GM23338 (cell line): ENCODE measurements at regions not wholly inside any gene's neighbourhood (a gene's known extent, or its start where the extent isn't known, plus 50 kb on each side); places are given as distances from the start of the nearest gene placed in this dataset.

Source experiments
- ATAC-seq: fragments of 200-7000 bp; cut with Tn5 transposase; 3 replicates; pipeline ENCODE4 v1.9.1; 2020
- DNase-seq: peaks from one replicate; pipeline ENCODE4 v3.0.0-alpha.2; 2015; ENCODE audit warnings: low spot score
- H2AFZ ChIP-seq: fragments of 200-600 bp; sonication (generic); 2 replicates; pipeline ENCODE4 v1.8.0; 2016; ENCODE audit warnings: antibody characterized with exemption, mild to moderate bottlenecking, moderate library complexity
- H3F3A ChIP-seq: fragments of 200-600 bp; sonication (generic); replicated peaks from 2 replicates; pipeline ENCODE4 v1.8.0; 2017; ENCODE audit warnings: antibody characterized with exemption, mixed run types, low read depth
- H3K27ac ChIP-seq: fragments of 200-600 bp; sonication (generic); 2 replicates; pipeline ENCODE4 v1.6.1; 2016; ENCODE audit warnings: low read depth
- H3K27me3 ChIP-seq: fragments of 200-600 bp; sonication (generic); 2 replicates; pipeline ENCODE4 v1.8.0; 2016; ENCODE audit warnings: mild to moderate bottlenecking, mixed run types, moderate library complexity; ENCODE audit not compliant: insufficient read depth
- H3K36me3 ChIP-seq: fragments of 200-600 bp; sonication (generic); 2 replicates; pipeline ENCODE4 v1.8.0; 2016; ENCODE audit warnings: mild to moderate bottlenecking; ENCODE audit not compliant: insufficient read depth
- H3K4me1 ChIP-seq: fragments of 200-600 bp; sonication (generic); 2 replicates; pipeline ENCODE4 v1.8.0; 2016; ENCODE audit warnings: mild to moderate bottlenecking, moderate library complexity; ENCODE audit not compliant: insufficient read depth
- H3K4me2 ChIP-seq: fragments of 200-600 bp; sonication (generic); 2 replicates; pipeline ENCODE4 v1.7.1; 2017; ENCODE audit warnings: mixed run types
- H3K4me3 ChIP-seq: fragments of 200-600 bp; sonication (generic); 2 replicates; pipeline ENCODE4 v1.6.1; 2016; ENCODE audit warnings: mixed run types
- H3K79me2 ChIP-seq: fragments of 200-600 bp; sonication (generic); replicated peaks from 2 replicates; pipeline ENCODE4 v1.8.0; 2017; ENCODE audit warnings: mild to moderate bottlenecking; ENCODE audit not compliant: insufficient read depth
- H3K9me2 ChIP-seq: fragments of 200-600 bp; sonication (generic); 2 replicates; pipeline ENCODE4 v1.8.0; 2017; ENCODE audit not compliant: insufficient read depth
- H4K20me1 ChIP-seq: fragments of 200-600 bp; sonication (generic); replicated peaks from 2 replicates; pipeline ENCODE4 v1.8.0; 2017; ENCODE audit warnings: mild to moderate bottlenecking; ENCODE audit not compliant: insufficient read depth
- H3K27ac Mint-ChIP-seq: 2 replicates; pipeline ENCODE4 v1.8.0; 2020; ENCODE audit warnings: inconsistent platforms, mild to moderate bottlenecking, moderate library complexity, mixed read lengths
- H3K27me3 Mint-ChIP-seq: 3 replicates; pipeline ENCODE4 v1.8.0; 2022; ENCODE audit warnings: low read depth, mild to moderate bottlenecking, moderate library complexity, mixed read lengths, inconsistent platforms; ENCODE audit not compliant: insufficient read depth, poor library complexity
- H3K36me3 Mint-ChIP-seq: 3 replicates; pipeline ENCODE4 v1.8.0; 2021; ENCODE audit warnings: low read depth, mild to moderate bottlenecking, inconsistent platforms, moderate library complexity, mixed read lengths
- H3K4me1 Mint-ChIP-seq: 3 replicates; pipeline ENCODE4 v1.8.0; 2020; ENCODE audit warnings: mild to moderate bottlenecking, inconsistent platforms, mixed read lengths
- H3K4me3 Mint-ChIP-seq: 3 replicates; pipeline ENCODE4 v1.8.0; 2021; ENCODE audit warnings: moderate library complexity, mild to moderate bottlenecking, inconsistent platforms, mixed read lengths
- H3K9me3 Mint-ChIP-seq: 3 replicates; pipeline ENCODE4 v1.8.0; 2020; ENCODE audit warnings: moderate library complexity, mild to moderate bottlenecking, inconsistent platforms, mixed read lengths
- CREB1 ChIP-seq: fragments of 250-450 bp; sonication (Bioruptor Pico); IDR thresholded peaks from 2 replicates; pipeline ENCODE4 v1.5.0; 2020; ENCODE audit warnings: low read depth, mild to moderate bottlenecking, moderate library complexity
- EZH2 ChIP-seq: fragments of 200-600 bp; sonication (generic); IDR thresholded peaks from one replicate; pipeline ENCODE4 v1.8.0; 2017; ENCODE audit warnings: antibody characterized with exemption, mild to moderate bottlenecking, low read depth; ENCODE audit not compliant: unreplicated experiment
- EZH2phosphoT487 ChIP-seq: fragments of 200-600 bp; sonication (generic); IDR thresholded peaks from one replicate; pipeline ENCODE4 v1.8.1; 2018; ENCODE audit warnings: antibody characterized with exemption; ENCODE audit not compliant: unreplicated experiment
- JUNB ChIP-seq: IDR thresholded peaks from one replicate; pipeline ENCODE4 v1.6.1; 2016; ENCODE audit warnings: antibody characterized with exemption; ENCODE audit not compliant: unreplicated experiment
- NANOG ChIP-seq: IDR thresholded peaks from 2 replicates; pipeline ENCODE4 v1.6.1; 2016; ENCODE audit warnings: antibody characterized with exemption, borderline replicate concordance
- STAT1 ChIP-seq: IDR thresholded peaks from one replicate; pipeline ENCODE4 v1.6.1; 2016; ENCODE audit warnings: antibody characterized with exemption; ENCODE audit not compliant: unreplicated experiment
- ZNF114 ChIP-seq: fragments of 250-450 bp; sonication (Bioruptor Pico); IDR thresholded peaks from 2 replicates; pipeline ENCODE4 v1.5.0; 2020; ENCODE audit warnings: mild to moderate bottlenecking, moderate library complexity
- ZNF331 ChIP-seq: fragments of 250-450 bp; sonication (Bioruptor Pico); IDR thresholded peaks from 2 replicates; pipeline ENCODE4 v1.5.0; 2020; ENCODE audit warnings: low read depth, mild to moderate bottlenecking, moderate library complexity
- TF ChIP-seq, protein P1 (sequence below), 2 experiments: fragments of 200-600 bp in 1 of 2; sonication (generic) in 1 of 2; conservative IDR thresholded peaks; 2 replicates each; pipeline versions ENCODE4 v1.5.1 to v1.6.1; 2016 to 2017; ENCODE audit warnings: antibody characterized with exemption in 2 of 2, low read depth in 2 of 2, mild to moderate bottlenecking in 2 of 2, moderate library complexity in 1 of 2
- TF ChIP-seq, protein P2 (sequence below): IDR thresholded peaks from one replicate; pipeline ENCODE4 v1.6.1; 2018; ENCODE audit warnings: antibody characterized with exemption; ENCODE audit not compliant: unreplicated experiment
- TF ChIP-seq, protein P3 (sequence below): fragments of 250-450 bp; sonication (Bioruptor Pico); IDR thresholded peaks from 2 replicates; pipeline ENCODE4 v1.5.0; 2020; ENCODE audit warnings: mild to moderate bottlenecking, moderate library complexity

DNA sequence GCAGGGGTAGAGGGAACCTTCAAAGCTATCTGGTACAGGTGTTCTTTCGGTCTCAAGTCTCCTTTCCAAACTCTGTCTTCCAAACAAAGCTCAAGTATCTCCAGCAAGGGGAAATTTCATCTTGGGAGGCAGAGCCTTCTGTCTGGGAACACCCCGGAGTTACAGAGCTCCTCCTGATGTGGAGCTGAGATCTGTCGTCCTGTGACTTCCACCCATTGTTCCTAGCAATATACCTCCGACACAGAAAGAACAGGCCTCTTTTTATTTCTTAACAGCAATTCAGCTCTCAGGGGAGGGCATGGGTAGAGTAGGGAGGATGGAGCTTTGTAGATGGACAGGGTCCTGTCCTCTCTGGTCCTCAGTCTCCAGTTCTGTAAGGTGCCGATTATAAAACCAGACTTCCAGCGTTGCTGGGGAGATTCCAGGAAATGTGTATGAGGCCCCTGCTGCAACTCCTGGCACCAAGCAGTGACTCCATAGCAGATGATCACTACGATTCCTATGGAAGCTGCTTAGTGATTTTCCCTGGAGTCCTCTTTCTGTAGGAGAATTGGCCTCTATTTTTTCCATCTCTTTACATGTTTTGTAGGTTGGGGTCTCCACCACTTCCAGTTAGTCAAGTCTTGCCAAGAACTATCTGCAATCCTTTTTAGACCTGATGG is 56.0 kb upstream of the ARGLU1 start (continued):
- TF ChIP-seq, protein P1, sequence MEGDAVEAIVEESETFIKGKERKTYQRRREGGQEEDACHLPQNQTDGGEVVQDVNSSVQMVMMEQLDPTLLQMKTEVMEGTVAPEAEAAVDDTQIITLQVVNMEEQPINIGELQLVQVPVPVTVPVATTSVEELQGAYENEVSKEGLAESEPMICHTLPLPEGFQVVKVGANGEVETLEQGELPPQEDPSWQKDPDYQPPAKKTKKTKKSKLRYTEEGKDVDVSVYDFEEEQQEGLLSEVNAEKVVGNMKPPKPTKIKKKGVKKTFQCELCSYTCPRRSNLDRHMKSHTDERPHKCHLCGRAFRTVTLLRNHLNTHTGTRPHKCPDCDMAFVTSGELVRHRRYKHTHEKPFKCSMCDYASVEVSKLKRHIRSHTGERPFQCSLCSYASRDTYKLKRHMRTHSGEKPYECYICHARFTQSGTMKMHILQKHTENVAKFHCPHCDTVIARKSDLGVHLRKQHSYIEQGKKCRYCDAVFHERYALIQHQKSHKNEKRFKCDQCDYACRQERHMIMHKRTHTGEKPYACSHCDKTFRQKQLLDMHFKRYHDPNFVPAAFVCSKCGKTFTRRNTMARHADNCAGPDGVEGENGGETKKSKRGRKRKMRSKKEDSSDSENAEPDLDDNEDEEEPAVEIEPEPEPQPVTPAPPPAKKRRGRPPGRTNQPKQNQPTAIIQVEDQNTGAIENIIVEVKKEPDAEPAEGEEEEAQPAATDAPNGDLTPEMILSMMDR (conservative IDR thresholded peaks at IDR 0.05; ENCODE audit: low read depth in 2 of 2) = no peak
- no peak for TF ChIP-seq EZH2phosphoT487
- TF ChIP-seq ZNF331 (CRISPR knock-in tag) = no peak

DNA sequence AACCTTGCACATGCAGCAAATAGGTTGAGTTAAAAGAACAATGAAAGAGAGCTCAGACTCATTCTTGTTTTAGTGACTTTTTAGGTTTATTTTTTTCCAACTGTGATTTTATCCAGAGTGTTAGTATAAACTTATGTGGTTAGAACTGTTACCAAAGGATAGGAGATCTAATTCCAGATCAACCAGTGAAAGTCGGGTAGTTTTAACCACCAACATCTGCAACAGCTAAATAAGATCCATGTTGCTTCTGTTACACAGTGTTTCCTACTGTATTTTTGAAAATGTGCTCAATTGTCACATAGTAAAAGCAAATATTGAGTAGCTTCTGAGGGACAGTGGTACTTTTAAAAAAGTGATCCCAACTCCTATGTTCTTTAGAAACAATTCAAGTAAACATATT is 53.9 kb upstream of the ARGLU1 start:
- H3K27ac ChIP-seq = no peak overlapping the region
- no peak overlapping the region for H2AFZ ChIP-seq
- H3K27ac Mint-ChIP-seq = no peak overlapping the region
- H3K79me2 ChIP-seq = no peaks in the 10 kb centered on the region
- H3K4me2 ChIP-seq = no peak overlapping the region
- no peaks in the 10 kb centered on the region for H3K9me3 Mint-ChIP-seq
- DNase-seq = no peak
- peaks cover 11% of the 10 kb centered on the region; the same call in 2 of the 3 replicates for H3K4me1 Mint-ChIP-seq
- H3K36me3 Mint-ChIP-seq = no peaks in the 10 kb centered on the region
- no peaks in the 10 kb centered on the region for H3K4me1 ChIP-seq
- no peaks in the 10 kb centered on the region for H4K20me1 ChIP-seq
- H3K4me3 Mint-ChIP-seq = no peak overlapping the region
- H3K4me3 ChIP-seq = no peak overlapping the region
- H3F3A ChIP-seq = no peaks in the 10 kb centered on the region
- no peaks in the 10 kb centered on the region for H3K9me2 ChIP-seq
- peaks cover 3% of the 10 kb centered on the region for H3K27me3 Mint-ChIP-seq
- H3K36me3 ChIP-seq = no peaks in the 10 kb centered on the region
- no peak for ATAC-seq
- H3K27me3 ChIP-seq = no peaks in the 10 kb centered on the region
- TF ChIP-seq JUNB = no peak
- no peak for TF ChIP-seq NANOG
- no peak for TF ChIP-seq EZH2
- TF ChIP-seq, protein P2, sequence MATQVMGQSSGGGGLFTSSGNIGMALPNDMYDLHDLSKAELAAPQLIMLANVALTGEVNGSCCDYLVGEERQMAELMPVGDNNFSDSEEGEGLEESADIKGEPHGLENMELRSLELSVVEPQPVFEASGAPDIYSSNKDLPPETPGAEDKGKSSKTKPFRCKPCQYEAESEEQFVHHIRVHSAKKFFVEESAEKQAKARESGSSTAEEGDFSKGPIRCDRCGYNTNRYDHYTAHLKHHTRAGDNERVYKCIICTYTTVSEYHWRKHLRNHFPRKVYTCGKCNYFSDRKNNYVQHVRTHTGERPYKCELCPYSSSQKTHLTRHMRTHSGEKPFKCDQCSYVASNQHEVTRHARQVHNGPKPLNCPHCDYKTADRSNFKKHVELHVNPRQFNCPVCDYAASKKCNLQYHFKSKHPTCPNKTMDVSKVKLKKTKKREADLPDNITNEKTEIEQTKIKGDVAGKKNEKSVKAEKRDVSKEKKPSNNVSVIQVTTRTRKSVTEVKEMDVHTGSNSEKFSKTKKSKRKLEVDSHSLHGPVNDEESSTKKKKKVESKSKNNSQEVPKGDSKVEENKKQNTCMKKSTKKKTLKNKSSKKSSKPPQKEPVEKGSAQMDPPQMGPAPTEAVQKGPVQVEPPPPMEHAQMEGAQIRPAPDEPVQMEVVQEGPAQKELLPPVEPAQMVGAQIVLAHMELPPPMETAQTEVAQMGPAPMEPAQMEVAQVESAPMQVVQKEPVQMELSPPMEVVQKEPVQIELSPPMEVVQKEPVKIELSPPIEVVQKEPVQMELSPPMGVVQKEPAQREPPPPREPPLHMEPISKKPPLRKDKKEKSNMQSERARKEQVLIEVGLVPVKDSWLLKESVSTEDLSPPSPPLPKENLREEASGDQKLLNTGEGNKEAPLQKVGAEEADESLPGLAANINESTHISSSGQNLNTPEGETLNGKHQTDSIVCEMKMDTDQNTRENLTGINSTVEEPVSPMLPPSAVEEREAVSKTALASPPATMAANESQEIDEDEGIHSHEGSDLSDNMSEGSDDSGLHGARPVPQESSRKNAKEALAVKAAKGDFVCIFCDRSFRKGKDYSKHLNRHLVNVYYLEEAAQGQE = no peak
- no peak for TF ChIP-seq CREB1
- TF ChIP-seq STAT1 = no peak
- TF ChIP-seq, protein P1 (conservative IDR thresholded peaks at IDR 0.05; ENCODE audit: low read depth in 2 of 2) = no peak
- no peak for TF ChIP-seq ZNF114 (CRISPR knock-in tag)
- TF ChIP-seq EZH2phosphoT487 = no peak
- TF ChIP-seq ZNF331 (CRISPR knock-in tag) = no peak
- TF ChIP-seq, protein P3, sequence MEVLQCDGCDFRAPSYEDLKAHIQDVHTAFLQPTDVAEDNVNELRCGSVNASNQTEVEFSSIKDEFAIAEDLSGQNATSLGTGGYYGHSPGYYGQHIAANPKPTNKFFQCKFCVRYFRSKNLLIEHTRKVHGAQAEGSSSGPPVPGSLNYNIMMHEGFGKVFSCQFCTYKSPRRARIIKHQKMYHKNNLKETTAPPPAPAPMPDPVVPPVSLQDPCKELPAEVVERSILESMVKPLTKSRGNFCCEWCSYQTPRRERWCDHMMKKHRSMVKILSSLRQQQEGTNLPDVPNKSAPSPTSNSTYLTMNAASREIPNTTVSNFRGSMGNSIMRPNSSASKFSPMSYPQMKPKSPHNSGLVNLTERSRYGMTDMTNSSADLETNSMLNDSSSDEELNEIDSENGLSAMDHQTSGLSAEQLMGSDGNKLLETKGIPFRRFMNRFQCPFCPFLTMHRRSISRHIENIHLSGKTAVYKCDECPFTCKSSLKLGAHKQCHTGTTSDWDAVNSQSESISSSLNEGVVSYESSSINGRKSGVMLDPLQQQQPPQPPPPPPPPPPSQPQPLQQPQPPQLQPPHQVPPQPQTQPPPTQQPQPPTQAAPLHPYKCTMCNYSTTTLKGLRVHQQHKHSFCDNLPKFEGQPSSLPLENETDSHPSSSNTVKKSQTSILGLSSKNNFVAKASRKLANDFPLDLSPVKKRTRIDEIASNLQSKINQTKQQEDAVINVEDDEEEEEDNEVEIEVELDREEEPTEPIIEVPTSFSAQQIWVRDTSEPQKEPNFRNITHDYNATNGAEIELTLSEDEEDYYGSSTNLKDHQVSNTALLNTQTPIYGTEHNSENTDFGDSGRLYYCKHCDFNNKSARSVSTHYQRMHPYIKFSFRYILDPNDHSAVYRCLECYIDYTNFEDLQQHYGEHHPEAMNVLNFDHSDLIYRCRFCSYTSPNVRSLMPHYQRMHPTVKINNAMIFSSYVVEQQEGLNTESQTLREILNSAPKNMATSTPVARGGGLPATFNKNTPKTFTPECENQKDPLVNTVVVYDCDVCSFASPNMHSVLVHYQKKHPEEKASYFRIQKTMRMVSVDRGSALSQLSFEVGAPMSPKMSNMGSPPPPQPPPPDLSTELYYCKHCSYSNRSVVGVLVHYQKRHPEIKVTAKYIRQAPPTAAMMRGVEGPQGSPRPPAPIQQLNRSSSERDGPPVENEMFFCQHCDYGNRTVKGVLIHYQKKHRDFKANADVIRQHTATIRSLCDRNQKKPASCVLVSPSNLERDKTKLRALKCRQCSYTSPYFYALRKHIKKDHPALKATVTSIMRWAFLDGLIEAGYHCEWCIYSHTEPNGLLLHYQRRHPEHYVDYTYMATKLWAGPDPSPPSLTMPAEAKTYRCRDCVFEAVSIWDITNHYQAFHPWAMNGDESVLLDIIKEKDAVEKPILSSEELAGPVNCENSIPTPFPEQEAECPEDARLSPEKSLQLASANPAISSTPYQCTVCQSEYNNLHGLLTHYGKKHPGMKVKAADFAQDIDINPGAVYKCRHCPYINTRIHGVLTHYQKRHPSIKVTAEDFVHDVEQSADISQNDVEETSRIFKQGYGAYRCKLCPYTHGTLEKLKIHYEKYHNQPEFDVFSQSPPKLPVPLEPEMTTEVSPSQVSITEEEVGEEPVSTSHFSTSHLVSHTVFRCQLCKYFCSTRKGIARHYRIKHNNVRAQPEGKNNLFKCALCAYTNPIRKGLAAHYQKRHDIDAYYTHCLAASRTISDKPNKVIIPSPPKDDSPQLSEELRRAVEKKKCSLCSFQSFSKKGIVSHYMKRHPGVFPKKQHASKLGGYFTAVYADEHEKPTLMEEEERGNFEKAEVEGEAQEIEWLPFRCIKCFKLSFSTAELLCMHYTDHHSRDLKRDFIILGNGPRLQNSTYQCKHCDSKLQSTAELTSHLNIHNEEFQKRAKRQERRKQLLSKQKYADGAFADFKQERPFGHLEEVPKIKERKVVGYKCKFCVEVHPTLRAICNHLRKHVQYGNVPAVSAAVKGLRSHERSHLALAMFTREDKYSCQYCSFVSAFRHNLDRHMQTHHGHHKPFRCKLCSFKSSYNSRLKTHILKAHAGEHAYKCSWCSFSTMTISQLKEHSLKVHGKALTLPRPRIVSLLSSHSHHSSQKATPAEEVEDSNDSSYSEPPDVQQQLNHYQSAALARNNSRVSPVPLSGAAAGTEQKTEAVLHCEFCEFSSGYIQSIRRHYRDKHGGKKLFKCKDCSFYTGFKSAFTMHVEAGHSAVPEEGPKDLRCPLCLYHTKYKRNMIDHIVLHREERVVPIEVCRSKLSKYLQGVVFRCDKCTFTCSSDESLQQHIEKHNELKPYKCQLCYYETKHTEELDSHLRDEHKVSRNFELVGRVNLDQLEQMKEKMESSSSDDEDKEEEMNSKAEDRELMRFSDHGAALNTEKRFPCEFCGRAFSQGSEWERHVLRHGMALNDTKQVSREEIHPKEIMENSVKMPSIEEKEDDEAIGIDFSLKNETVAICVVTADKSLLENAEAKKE = no peak
